ENCODE measurements at regions not wholly inside any gene's neighbourhood (a gene's known extent, or its start where the extent isn't known, plus 50 kb on each side); places are given as distances from the start of the nearest gene placed in this dataset.

DNA sequence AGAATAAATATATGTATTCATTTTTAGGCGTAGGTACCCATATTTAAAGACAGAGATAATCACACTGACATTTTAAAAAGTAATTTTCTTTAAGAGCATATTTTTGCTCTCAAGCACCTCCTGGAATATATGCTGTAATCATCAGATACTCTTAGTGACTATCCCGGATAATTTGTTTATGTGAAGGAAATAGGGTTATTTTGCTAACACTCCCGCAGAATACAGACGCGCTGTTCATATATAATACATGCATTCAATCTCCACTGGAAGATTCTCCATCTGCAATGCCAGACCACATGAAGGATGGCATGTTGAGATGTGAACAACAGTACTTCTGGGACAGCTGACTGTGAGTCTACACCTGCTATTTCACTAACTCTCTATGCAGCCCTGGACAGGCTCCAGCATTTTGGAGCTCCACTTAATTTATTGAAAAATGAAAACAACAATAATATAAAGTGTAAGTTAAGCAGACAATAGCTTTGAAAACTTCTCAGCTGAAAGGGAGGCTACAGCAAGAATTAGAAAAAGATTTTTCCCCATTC is 430.6 kb downstream of the TMX3 start:
- TF ChIP-seq, protein P1, sequence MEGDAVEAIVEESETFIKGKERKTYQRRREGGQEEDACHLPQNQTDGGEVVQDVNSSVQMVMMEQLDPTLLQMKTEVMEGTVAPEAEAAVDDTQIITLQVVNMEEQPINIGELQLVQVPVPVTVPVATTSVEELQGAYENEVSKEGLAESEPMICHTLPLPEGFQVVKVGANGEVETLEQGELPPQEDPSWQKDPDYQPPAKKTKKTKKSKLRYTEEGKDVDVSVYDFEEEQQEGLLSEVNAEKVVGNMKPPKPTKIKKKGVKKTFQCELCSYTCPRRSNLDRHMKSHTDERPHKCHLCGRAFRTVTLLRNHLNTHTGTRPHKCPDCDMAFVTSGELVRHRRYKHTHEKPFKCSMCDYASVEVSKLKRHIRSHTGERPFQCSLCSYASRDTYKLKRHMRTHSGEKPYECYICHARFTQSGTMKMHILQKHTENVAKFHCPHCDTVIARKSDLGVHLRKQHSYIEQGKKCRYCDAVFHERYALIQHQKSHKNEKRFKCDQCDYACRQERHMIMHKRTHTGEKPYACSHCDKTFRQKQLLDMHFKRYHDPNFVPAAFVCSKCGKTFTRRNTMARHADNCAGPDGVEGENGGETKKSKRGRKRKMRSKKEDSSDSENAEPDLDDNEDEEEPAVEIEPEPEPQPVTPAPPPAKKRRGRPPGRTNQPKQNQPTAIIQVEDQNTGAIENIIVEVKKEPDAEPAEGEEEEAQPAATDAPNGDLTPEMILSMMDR (IDR thresholded peaks at IDR 0.05) = no peak
- no peak for TF ChIP-seq TCF7L2 (IDR thresholded peaks at IDR 0.05; ENCODE audit: low read depth, low read length)
